ENCODE measurements at regions not wholly inside any gene's neighbourhood (a gene's known extent, or its start where the extent isn't known, plus 50 kb on each side); places are given as distances from the start of the nearest gene placed in this dataset.

GRCh38 chr2:160700021-160700814 is 206.6 kb upstream of the RBMS1 start:
- Mint-ChIP-seq H3K36me3 (no peaks in the 10 kb centered on the region), H3K9me3 (no peaks in the 10 kb centered on the region), H3K4me3 (no peak overlapping the region), H3K4me1 (peaks cover 9 to 11% of the 10 kb centered on the region in 2 donors), H3K27me3 (ENCODE audit: low read depth in 2 of 2) (peaks cover 3 to 9% of the 10 kb centered on the region in 2 donors), H3K27ac (no peak overlapping the region)
- Histone ChIP-seq H3K4me1 (ENCODE audit: control insufficient read depth, insufficient read depth, low read length) (peaks cover 6% of the 10 kb centered on the region), H3K27ac (ENCODE audit: low read length) (no peak overlapping the region), H3K27me3 (ENCODE audit: control insufficient read depth, insufficient read depth, low read length) (no peaks in the 10 kb centered on the region), H3K9me3 (ENCODE audit: control insufficient read depth, insufficient read depth, low read length) (no peaks in the 10 kb centered on the region), H3K4me3 (ENCODE audit: low read length) (no peak overlapping the region), H3K36me3 (ENCODE audit: control insufficient read depth, insufficient read depth, low read length) (no peaks in the 10 kb centered on the region)
- ATAC-seq (no peak), DNase-seq (no peak)
- no peak for TF ChIP-seq CTCF (IDR thresholded peaks at IDR 0.05)
- intact Hi-C loops (cut with micrococcal nuclease) = no loop called here
- WGBS (ENCODE audit: insufficient coverage) = no CpG with 5 or more reads among the region's 1 CpG

- no peak overlapping the region for H3K4me3 Mint-ChIP-seq
Observed at GRCh38 chr2:160701822-160702221, 208.2 kb upstream of the RBMS1 start.

GRCh38 chr2:160702754-160703153 is 209.1 kb upstream of the RBMS1 start:
- intact Hi-C loops (cut with micrococcal nuclease) = no loop called here
- ATAC-seq (no peak), DNase-seq (no peak)
- no peaks in the 10 kb centered on the region for H3K27me3 ChIP-seq (ENCODE audit: control insufficient read depth, insufficient read depth, low read length)
- no peaks in the 10 kb centered on the region for H3K36me3 ChIP-seq (ENCODE audit: control insufficient read depth, insufficient read depth, low read length)
- H3K27ac Mint-ChIP-seq = no peak overlapping the region
- no peaks in the 10 kb centered on the region for H3K9me3 ChIP-seq (ENCODE audit: control insufficient read depth, insufficient read depth, low read length)
- H3K27ac ChIP-seq (ENCODE audit: low read length) = no peak overlapping the region
- no peaks in the 10 kb centered on the region for H3K9me3 Mint-ChIP-seq
- H3K36me3 Mint-ChIP-seq = no peaks in the 10 kb centered on the region
- no peak overlapping the region for H3K4me3 ChIP-seq (ENCODE audit: low read length)
- peaks cover 3 to 9% of the 10 kb centered on the region in 2 donors for H3K27me3 Mint-ChIP-seq (ENCODE audit: low read depth in 2 of 2)
- H3K4me1 Mint-ChIP-seq = peaks cover 9 to 11% of the 10 kb centered on the region in 2 donors
- 89% methylated on average over 1 of the region's 1 CpG for WGBS (ENCODE audit: insufficient coverage)
- peaks cover 6% of the 10 kb centered on the region for H3K4me1 ChIP-seq (ENCODE audit: control insufficient read depth, insufficient read depth, low read length)
- H3K4me3 Mint-ChIP-seq = no peak overlapping the region
- TF ChIP-seq CTCF (IDR thresholded peaks at IDR 0.05) = no peak

More at GRCh38 chr2:160701822-160702221, 208.2 kb upstream of the RBMS1 start:
- no peaks in the 10 kb centered on the region for H3K9me3 Mint-ChIP-seq
- no peak overlapping the region for H3K27ac Mint-ChIP-seq
- intact Hi-C loops (cut with micrococcal nuclease) = no loop called here
- Histone ChIP-seq H3K4me1 (ENCODE audit: control insufficient read depth, insufficient read depth, low read length) (peaks cover 6% of the 10 kb centered on the region), H3K4me3 (ENCODE audit: low read length) (no peak overlapping the region), H3K27ac (ENCODE audit: low read length) (no peak overlapping the region), H3K9me3 (ENCODE audit: control insufficient read depth, insufficient read depth, low read length) (no peaks in the 10 kb centered on the region), H3K27me3 (ENCODE audit: control insufficient read depth, insufficient read depth, low read length) (no peaks in the 10 kb centered on the region), H3K36me3 (ENCODE audit: control insufficient read depth, insufficient read depth, low read length) (no peaks in the 10 kb centered on the region)
- no peaks in the 10 kb centered on the region for H3K36me3 Mint-ChIP-seq
- peaks cover 3 to 9% of the 10 kb centered on the region in 2 donors for H3K27me3 Mint-ChIP-seq (ENCODE audit: low read depth in 2 of 2)
- peaks cover 9 to 11% of the 10 kb centered on the region in 2 donors for H3K4me1 Mint-ChIP-seq
- TF ChIP-seq CTCF (IDR thresholded peaks at IDR 0.05) = no peak
- ATAC-seq (no peak), DNase-seq (no peak)
- WGBS (ENCODE audit: insufficient coverage) = 77% methylated on average over 1 of the region's 3 CpGs

Data from natural killer cell (primary cell).